PFSK-1 (cell line): ENCODE measurements at regions not wholly inside any gene's neighbourhood (a gene's known extent, or its start where the extent isn't known, plus 50 kb on each side); places are given as distances from the start of the nearest gene placed in this dataset.

ENCODE experiments used
- POLR2AphosphoS5 ChIP-seq: IDR thresholded peaks from 2 replicates; pipeline ENCODE4 v1.6.1; 2012; ENCODE audit warnings: low read depth, mild to moderate bottlenecking, control low read depth, low read length, moderate library complexity
- SIN3A ChIP-seq: IDR thresholded peaks from 2 replicates; pipeline ENCODE4 v1.6.1; 2012; ENCODE audit warnings: mild to moderate bottlenecking, low read length, moderate library complexity, borderline replicate concordance; ENCODE audit not compliant: insufficient read depth
- TAF1 ChIP-seq: IDR thresholded peaks from 2 replicates; pipeline ENCODE4 v1.6.1; 2012; ENCODE audit warnings: low read length, control low read depth, borderline replicate concordance; ENCODE audit not compliant: insufficient read depth
- TF ChIP-seq, protein P1 (sequence below), 2 experiments: IDR thresholded peaks; 2 replicates each; pipeline versions ENCODE4 v1.6.1 to v1.8.0; 2011 to 2012; ENCODE audit warnings: low read depth in 2 of 2, low read length in 2 of 2, control low read depth in 1 of 2, inconsistent platforms in 1 of 2, mild to moderate bottlenecking in 1 of 2, moderate library complexity in 1 of 2; ENCODE audit not compliant: insufficient read depth in 1 of 2

DNA sequence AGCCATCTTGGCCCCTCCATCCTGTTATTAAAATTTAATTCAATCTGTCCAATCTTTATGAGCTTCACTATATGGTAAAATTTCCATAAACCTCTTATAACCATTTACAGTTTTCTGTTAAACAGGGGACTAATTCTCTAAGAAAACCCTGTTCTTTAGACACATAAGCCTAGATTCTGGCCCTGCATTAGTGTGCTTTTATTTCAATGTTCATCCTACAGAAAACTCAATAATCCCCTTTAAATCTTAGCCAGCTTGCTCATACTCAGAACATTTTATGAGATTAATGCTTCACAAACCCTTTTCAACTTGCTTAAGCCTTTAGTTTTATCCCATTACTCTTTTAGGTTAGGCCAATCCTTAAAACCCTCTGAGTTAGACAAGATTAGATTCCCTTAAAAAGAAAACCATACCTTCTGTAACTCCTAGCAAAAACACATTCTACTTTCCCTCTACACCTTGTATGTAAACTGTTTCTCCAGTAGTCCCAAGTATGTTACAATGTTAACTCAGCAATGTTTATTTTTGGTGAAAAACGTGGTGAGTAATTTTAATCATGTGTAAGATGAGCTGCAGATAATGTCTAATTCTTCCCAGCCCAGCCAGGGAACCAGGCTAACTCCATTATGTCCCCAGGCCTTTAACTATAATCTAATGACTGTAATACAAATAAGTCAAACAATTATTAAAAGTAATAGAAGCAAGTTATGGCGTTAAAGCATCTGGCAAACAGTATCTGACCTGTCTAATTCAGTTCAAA, 1953.4 kb upstream of the LRRTM1 start:
- TF ChIP-seq, protein P1, sequence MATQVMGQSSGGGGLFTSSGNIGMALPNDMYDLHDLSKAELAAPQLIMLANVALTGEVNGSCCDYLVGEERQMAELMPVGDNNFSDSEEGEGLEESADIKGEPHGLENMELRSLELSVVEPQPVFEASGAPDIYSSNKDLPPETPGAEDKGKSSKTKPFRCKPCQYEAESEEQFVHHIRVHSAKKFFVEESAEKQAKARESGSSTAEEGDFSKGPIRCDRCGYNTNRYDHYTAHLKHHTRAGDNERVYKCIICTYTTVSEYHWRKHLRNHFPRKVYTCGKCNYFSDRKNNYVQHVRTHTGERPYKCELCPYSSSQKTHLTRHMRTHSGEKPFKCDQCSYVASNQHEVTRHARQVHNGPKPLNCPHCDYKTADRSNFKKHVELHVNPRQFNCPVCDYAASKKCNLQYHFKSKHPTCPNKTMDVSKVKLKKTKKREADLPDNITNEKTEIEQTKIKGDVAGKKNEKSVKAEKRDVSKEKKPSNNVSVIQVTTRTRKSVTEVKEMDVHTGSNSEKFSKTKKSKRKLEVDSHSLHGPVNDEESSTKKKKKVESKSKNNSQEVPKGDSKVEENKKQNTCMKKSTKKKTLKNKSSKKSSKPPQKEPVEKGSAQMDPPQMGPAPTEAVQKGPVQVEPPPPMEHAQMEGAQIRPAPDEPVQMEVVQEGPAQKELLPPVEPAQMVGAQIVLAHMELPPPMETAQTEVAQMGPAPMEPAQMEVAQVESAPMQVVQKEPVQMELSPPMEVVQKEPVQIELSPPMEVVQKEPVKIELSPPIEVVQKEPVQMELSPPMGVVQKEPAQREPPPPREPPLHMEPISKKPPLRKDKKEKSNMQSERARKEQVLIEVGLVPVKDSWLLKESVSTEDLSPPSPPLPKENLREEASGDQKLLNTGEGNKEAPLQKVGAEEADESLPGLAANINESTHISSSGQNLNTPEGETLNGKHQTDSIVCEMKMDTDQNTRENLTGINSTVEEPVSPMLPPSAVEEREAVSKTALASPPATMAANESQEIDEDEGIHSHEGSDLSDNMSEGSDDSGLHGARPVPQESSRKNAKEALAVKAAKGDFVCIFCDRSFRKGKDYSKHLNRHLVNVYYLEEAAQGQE (IDR thresholded peaks at IDR 0.05; ENCODE audit: insufficient read depth in 1 of 2, low read depth in 2 of 2, low read length in 2 of 2), result no peak
- TF ChIP-seq TAF1 (no peak), SIN3A (no peak), POLR2AphosphoS5 (no peak)
